Testis (tissue), 2 donors: ENCODE measurements at regions not wholly inside any gene's neighbourhood (a gene's known extent, or its start where the extent isn't known, plus 50 kb on each side); places are given as distances from the start of the nearest gene placed in this dataset.

ENCODE experiments used
- DNase-seq: peaks from one replicate; pipeline ENCODE4 v3.0.0-alpha.2; 2019
- H3K27ac ChIP-seq, 2 donors: fragments of 200-600 bp; sonication (generic); one replicate each; pipeline ENCODE4 v1.5.1; 2019
- H3K27me3 ChIP-seq: fragments of 200-600 bp; sonication (generic); one replicate; pipeline ENCODE4 v1.5.1; 2019
- H3K36me3 ChIP-seq: fragments of 200-600 bp; sonication (generic); one replicate; pipeline ENCODE4 v1.5.1; 2017; ENCODE audit warnings: low read depth; ENCODE audit errors: missing control alignments
- H3K4me1 ChIP-seq: fragments of 200-600 bp; sonication (generic); one replicate; pipeline ENCODE4 v1.5.1; 2019
- H3K4me3 ChIP-seq, 2 donors: fragments of 200-600 bp; sonication (generic); one replicate each; pipeline ENCODE4 v1.5.1; 2017 to 2019
- H3K9me3 ChIP-seq: fragments of 200-600 bp; sonication (generic); one replicate; pipeline ENCODE4 v1.5.1; 2017
- CTCF ChIP-seq, 3 experiments: fragments of 450-650 bp in 2 of 3; fragments of 200-600 bp in 1 of 3; sonication (generic) in 1 of 3; IDR thresholded peaks; one replicate each; pipeline ENCODE4 v1.5.1; 2016 to 2019; ENCODE audit warnings: antibody characterized with exemption in 3 of 3, mild to moderate bottlenecking in 2 of 3, moderate library complexity in 1 of 3
- POLR2A ChIP-seq: fragments of 450-650 bp; IDR thresholded peaks from one replicate; pipeline ENCODE4 v1.6.1; 2017; ENCODE audit warnings: antibody characterized with exemption, mild to moderate bottlenecking, moderate library complexity
- WGBS, 2 donors: methylation state at CpG; one replicate each; pipeline ENCODE4 v1.1.5; 2018; 5-methylcytosine and 5-hydroxymethylcytosine counted together
- intact Hi-C: fragments of 100-400 bp; cut with DNase I; formaldehyde crosslinking; loops from one replicate; pipeline ENCODE4 v1.15.1; 2023; ENCODE audit warnings: low total_unique reads

- no peaks in the 10 kb centered on the region for H3K9me3 ChIP-seq
- H3K27me3 ChIP-seq, result no peaks in the 10 kb centered on the region
- H3K36me3 ChIP-seq, result no peaks in the 10 kb centered on the region
- no peaks in the 10 kb centered on the region for H3K4me1 ChIP-seq
- TF ChIP-seq POLR2A (no peak), CTCF (IDR thresholded peaks at IDR 0.05) (no peak)
- no peak overlapping the region for H3K27ac ChIP-seq
- no peak for DNase-seq
- H3K4me3 ChIP-seq, result no peak overlapping the region
- intact Hi-C loops, result no loop called here
These were observed 170.0 kb downstream of the FOXG1 start for GRCh38 chr14:28936601-28937000.

- H3K4me1 ChIP-seq, result no peaks in the 10 kb centered on the region
- DNase-seq, result no peak
- H3K27me3 ChIP-seq, result no peaks in the 10 kb centered on the region
- 92 to 96% methylated on average over 1 of the region's 1 CpG for WGBS, 2 donors
- H3K9me3 ChIP-seq, result no peaks in the 10 kb centered on the region
- H3K36me3 ChIP-seq, result no peaks in the 10 kb centered on the region
- TF ChIP-seq POLR2A (no peak), CTCF (IDR thresholded peaks at IDR 0.05) (no peak)
- no peak overlapping the region for H3K4me3 ChIP-seq
- H3K27ac ChIP-seq, result no peak overlapping the region
- intact Hi-C loops, result no loop called here
These were observed 175.2 kb downstream of the FOXG1 start for GRCh38 chr14:28941758-28942157.

GRCh38 chr14:28944605-28945004 is 178.0 kb downstream of the FOXG1 start:
- no peak for TF ChIP-seq CTCF (IDR thresholded peaks at IDR 0.05)
- TF ChIP-seq POLR2A, result no peak
- no peaks in the 10 kb centered on the region for H3K9me3 ChIP-seq
- no peaks in the 10 kb centered on the region for H3K27me3 ChIP-seq
- WGBS, 2 donors, result 81 to 88% methylated on average over 2 of the region's 2 CpGs
- intact Hi-C loops, result no loop called here
- no peaks in the 10 kb centered on the region for H3K36me3 ChIP-seq
- H3K4me3 ChIP-seq, result no peak overlapping the region
- no peaks in the 10 kb centered on the region for H3K4me1 ChIP-seq
- H3K27ac ChIP-seq, result no peak overlapping the region
- DNase-seq, result no peak

- DNase-seq, result no peak
- Histone ChIP-seq H3K9me3 (no peaks in the 10 kb centered on the region), H3K27me3 (no peaks in the 10 kb centered on the region), H3K4me1 (no peaks in the 10 kb centered on the region), H3K36me3 (no peaks in the 10 kb centered on the region), H3K4me3 (no peak overlapping the region), H3K27ac (no peak overlapping the region)
- intact Hi-C loops, result no loop called here
- WGBS, 2 donors, result 81 to 88% methylated on average over 1 of the region's 1 CpG
- TF ChIP-seq CTCF (IDR thresholded peaks at IDR 0.05) (no peak), POLR2A (no peak)
These were observed 179.7 kb downstream of the FOXG1 start for GRCh38 chr14:28946267-28946666.

GRCh38 chr14:28949503-28949902 is 182.9 kb downstream of the FOXG1 start:
- H3K9me3 ChIP-seq, result no peaks in the 10 kb centered on the region
- H3K4me3 ChIP-seq, result no peak overlapping the region
- H3K4me1 ChIP-seq, result no peaks in the 10 kb centered on the region
- no peak for DNase-seq
- no peaks in the 10 kb centered on the region for H3K36me3 ChIP-seq
- 80 to 92% methylated on average over 1 to 2 of the region's 2 CpGs for WGBS, 2 donors
- no peak overlapping the region for H3K27ac ChIP-seq
- intact Hi-C loops, result no loop called here
- TF ChIP-seq CTCF (IDR thresholded peaks at IDR 0.05) (no peak), POLR2A (no peak)
- H3K27me3 ChIP-seq, result no peaks in the 10 kb centered on the region
